Pancreas (tissue), 10 donors: ENCODE measurements at regions not wholly inside any gene's neighbourhood (a gene's known extent, or its start where the extent isn't known, plus 50 kb on each side); places are given as distances from the start of the nearest gene placed in this dataset.

Experiments
- ATAC-seq, 4 donors: fragments of 200-7000 bp; cut with Tn5 transposase; one replicate each; pipeline versions ENCODE4 v1.8.0 to v1.9.1; 2020; ENCODE audit warnings: mild to moderate bottlenecking in 4 of 4, moderate library complexity in 4 of 4
- DNase-seq, 6 donors: peaks; one replicate each; pipeline ENCODE4 v3.0.0-alpha.2; 2020
- FAIRE-seq: peaks from 2 replicates; lab custom pipeline; 2012; peaks lifted over from hg19 to GRCh38; lab: Jason Lieb, UNC
- H3K27ac ChIP-seq, 4 donors: fragments of 200-600 bp; sonication (generic); 1 replicate in 3 of 4; 2 replicates in 1 of 4; pipeline versions ENCODE4 v1.5.0 to v1.8.0; 2020
- H3K27me3 ChIP-seq, 4 donors: fragments of 200-600 bp; one replicate each; pipeline ENCODE4 v1.8.0; 2021
- H3K36me3 ChIP-seq, 3 donors: fragments of 200-600 bp; sonication (generic) in 1 of 3; one replicate each; pipeline versions ENCODE4 v1.5.0 to v1.8.0; 2020 to 2021
- H3K4me1 ChIP-seq, 3 donors: fragments of 200-600 bp; one replicate each; pipeline ENCODE4 v1.8.0; 2021
- H3K4me3 ChIP-seq, 4 donors: fragments of 200-600 bp; sonication (generic) in 2 of 4; one replicate each; pipeline versions ENCODE4 v1.5.0 to v1.8.0; 2020 to 2021
- H3K9me3 ChIP-seq, 4 donors: fragments of 200-600 bp; one replicate each; pipeline ENCODE4 v1.8.0; 2021
- WGBS, 2 donors: extraction: QIAGEN DNeasy Blood & Tissue Kit; methylation state at CpG; one replicate each; pipeline ENCODE4 v1.1.7; 2013; 5-methylcytosine and 5-hydroxymethylcytosine counted together
- intact Hi-C, 3 donors: fragments of 100-400 bp; cut with DNase I; formaldehyde crosslinking; loops; one replicate each; pipeline versions ENCODE4 v1.11.1 to v1.14.2; 2022
- TF ChIP-seq, protein P1 (sequence below), 4 donors: fragments of 200-600 bp; sonication (generic) in 3 of 4; IDR thresholded peaks; one replicate each; pipeline versions ENCODE4 v1.5.0 to v1.8.0; 2021; ENCODE audit warnings: antibody characterized with exemption in 4 of 4
- donor health status: healthy with polysubstance abuse.
- donor health status: DM: no; HTN: no; CAD: no; lungs with moderate emphysema.
- donor health status: DM: no; HTN: no; CAD: no.
- donor health status: control.
- donor health status: control.
- donor health status: Bipolar disorder and iron deficiency.
- donor health status: DM: yes; HTN: yes; CAD: no.
- donor health status: DM: no; HTN: no; CAD: no.
- donor health status: DM: no; HTN: no; CAD: no.
- donor health status: DM: yes; HTN: yes; CAD: no.

DNA sequence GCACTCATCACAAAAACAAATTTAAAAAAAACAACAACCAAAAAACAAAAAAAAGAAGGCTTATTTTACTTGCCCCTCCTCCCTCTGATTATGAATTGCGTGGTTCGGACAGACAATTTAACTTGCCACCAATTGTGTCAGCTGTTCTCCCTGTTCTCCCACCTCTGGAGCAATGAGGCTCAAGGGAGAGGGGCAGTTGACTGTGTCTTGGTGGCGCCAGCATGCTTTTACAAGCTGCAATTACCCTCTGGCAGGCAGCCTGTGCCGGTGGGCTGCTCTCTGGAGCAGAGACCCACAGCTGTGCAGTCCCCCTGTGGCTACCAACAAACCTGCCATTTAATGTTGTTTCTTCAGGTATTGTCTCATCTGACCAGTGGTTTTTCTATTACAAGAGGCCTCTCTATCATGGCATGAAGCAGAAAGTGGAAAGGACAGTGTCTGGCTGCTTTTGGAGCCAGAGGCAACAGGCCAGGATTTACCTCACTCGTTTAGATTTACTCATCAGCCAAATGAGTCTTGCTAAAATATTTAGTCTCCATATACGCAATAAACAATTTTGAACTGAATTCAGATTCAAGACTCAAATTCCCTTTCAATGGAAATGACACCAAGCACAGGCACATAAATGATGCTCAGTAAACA, 192.0 kb upstream of the TPRG1 start:
- Histone ChIP-seq H3K4me3 (no peak overlapping the region), H3K36me3 (no peaks in the 10 kb centered on the region), H3K27me3 (no peaks in the 10 kb centered on the region), H3K4me1 (no peaks in the 10 kb centered on the region), H3K27ac (no peak overlapping the region), H3K9me3 (no peaks in the 10 kb centered on the region)
- WGBS, 2 donors = 75 to 79% methylated on average over 6 of the region's 6 CpGs
- no peak for ATAC-seq
- FAIRE-seq = no peak
- DNase-seq = no peak
- TF ChIP-seq, protein P1, sequence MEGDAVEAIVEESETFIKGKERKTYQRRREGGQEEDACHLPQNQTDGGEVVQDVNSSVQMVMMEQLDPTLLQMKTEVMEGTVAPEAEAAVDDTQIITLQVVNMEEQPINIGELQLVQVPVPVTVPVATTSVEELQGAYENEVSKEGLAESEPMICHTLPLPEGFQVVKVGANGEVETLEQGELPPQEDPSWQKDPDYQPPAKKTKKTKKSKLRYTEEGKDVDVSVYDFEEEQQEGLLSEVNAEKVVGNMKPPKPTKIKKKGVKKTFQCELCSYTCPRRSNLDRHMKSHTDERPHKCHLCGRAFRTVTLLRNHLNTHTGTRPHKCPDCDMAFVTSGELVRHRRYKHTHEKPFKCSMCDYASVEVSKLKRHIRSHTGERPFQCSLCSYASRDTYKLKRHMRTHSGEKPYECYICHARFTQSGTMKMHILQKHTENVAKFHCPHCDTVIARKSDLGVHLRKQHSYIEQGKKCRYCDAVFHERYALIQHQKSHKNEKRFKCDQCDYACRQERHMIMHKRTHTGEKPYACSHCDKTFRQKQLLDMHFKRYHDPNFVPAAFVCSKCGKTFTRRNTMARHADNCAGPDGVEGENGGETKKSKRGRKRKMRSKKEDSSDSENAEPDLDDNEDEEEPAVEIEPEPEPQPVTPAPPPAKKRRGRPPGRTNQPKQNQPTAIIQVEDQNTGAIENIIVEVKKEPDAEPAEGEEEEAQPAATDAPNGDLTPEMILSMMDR (IDR thresholded peaks at IDR 0.05) = no peak
- intact Hi-C loops = no loop called here

DNA sequence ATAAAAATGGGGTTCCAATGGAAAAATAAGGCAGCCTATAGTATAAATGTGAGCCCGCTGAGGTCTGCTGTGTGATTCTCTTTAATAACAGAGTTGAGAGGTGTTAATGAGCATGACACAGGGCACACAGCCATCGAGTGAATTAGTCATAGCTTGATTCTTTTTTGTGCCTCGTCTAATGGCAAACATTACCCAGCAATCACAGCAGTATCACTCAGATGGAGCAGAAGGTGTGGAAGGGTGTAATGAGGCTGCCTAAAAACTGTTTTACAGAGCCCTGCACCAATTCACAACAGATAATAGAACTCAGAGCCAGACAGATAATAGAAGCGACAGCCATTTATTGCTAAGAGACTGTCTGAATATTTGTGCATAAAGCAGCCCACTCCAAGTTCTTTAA, 178.6 kb upstream of the TPRG1 start:
- intact Hi-C loops = no loop called here
- DNase-seq = no peak
- Histone ChIP-seq H3K9me3 (no peaks in the 10 kb centered on the region), H3K27ac (no peak overlapping the region), H3K27me3 (no peaks in the 10 kb centered on the region), H3K36me3 (no peaks in the 10 kb centered on the region), H3K4me3 (no peak overlapping the region), H3K4me1 (no peaks in the 10 kb centered on the region)
- ATAC-seq = peak in 1 of 4 donors; percentile 40
- TF ChIP-seq, protein P1 (IDR thresholded peaks at IDR 0.05) = no peak
- 56 to 66% methylated on average over 4 of the region's 4 CpGs for WGBS, 2 donors
- no peak for FAIRE-seq

DNA sequence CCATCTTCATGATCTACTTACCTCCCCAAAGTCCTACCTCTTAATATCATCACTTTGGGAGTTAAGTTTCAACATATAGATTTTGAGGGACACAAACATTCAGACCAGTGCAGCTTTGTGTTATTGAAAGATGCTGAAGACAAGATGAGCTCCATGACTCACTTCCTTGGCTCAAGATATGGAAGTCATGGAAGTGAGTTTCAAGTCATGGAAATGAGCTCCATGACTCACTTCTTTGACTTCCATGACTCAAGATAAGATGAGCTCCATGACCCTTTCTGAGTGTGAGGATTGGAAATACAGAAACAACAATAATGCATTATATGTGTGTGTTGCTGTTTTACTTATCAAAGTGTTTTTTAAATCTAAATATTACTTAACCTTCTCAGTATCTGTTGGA, 170.2 kb upstream of the TPRG1 start:
- ATAC-seq = no peak
- no peaks in the 10 kb centered on the region for H3K36me3 ChIP-seq
- no peaks in the 10 kb centered on the region for H3K9me3 ChIP-seq
- TF ChIP-seq, protein P1 (IDR thresholded peaks at IDR 0.05) = no peak
- no peak overlapping the region for H3K4me3 ChIP-seq
- no peak for DNase-seq
- H3K27ac ChIP-seq = no peak overlapping the region
- no peaks in the 10 kb centered on the region for H3K4me1 ChIP-seq
- H3K27me3 ChIP-seq = no peaks in the 10 kb centered on the region
- FAIRE-seq = no peak
- intact Hi-C loops = no loop called here

DNA sequence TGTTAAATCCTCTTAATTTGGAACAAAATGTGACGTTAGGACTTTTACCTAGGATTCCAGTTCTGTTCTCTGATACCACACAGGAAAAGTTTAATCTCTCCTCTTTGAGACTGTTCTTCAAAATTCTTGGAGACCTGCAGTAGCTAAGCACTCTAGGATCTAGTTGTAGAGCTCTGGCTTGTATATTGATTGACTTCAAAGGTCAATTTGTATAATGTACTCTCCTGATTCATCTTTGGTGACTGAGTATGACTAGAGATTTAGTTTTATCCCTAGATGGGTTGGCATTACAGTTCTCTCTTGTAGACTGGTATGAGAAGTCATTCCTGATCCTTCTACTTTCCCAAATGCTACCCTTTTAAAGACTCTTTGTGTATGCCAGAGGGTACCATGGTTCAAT, 168.4 kb upstream of the TPRG1 start:
- Histone ChIP-seq H3K4me1 (no peaks in the 10 kb centered on the region), H3K36me3 (no peaks in the 10 kb centered on the region), H3K27ac (no peak overlapping the region), H3K9me3 (no peaks in the 10 kb centered on the region), H3K27me3 (no peaks in the 10 kb centered on the region), H3K4me3 (no peak overlapping the region)
- WGBS, 2 donors = 67 to 70% methylated on average over 1 of the region's 1 CpG
- intact Hi-C loops = no loop called here
- no peak for FAIRE-seq
- TF ChIP-seq, protein P1 (IDR thresholded peaks at IDR 0.05) = no peak
- no peak for DNase-seq
- ATAC-seq = no peak

DNA sequence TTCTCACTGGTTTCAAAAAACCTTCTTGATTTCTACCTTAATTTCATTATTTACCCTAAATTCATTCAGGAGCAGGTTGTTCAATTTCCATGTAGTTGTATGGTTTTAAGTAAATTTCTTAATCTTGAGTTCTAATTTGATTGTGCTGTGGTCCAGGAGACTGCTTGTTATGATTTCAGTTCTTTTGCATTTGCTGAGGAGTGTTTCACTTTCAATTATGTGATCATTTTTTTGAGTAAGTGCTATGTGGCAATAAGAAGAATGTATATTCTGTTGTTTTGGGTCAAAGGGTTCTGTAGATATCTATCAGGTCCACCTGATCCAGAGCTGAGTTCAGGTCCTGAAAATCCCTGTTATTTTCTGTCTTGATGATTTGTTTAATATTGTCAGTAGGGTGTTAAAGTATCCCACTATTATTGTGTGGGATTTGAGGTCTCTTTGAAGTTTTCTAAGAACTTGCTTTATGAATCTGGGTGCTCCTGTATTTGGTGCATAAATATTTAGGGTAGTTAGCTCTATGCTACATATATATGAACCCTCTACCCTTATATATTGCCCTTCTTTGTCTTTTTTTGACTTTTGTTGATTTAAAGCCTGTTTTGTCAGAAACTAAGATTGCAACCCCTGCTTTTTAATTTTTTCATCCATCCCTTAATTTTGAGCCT, 158.4 kb upstream of the TPRG1 start:
- FAIRE-seq = no peak
- Histone ChIP-seq H3K36me3 (no peaks in the 10 kb centered on the region), H3K27me3 (no peaks in the 10 kb centered on the region), H3K4me3 (no peak overlapping the region), H3K27ac (no peak overlapping the region), H3K9me3 (no peaks in the 10 kb centered on the region), H3K4me1 (no peaks in the 10 kb centered on the region)
- intact Hi-C loops = no loop called here
- ATAC-seq = no peak
- TF ChIP-seq, protein P1 (IDR thresholded peaks at IDR 0.05) = no peak
- DNase-seq = no peak
